ENCODE measurements at regions not wholly inside any gene's neighbourhood (a gene's known extent, or its start where the extent isn't known, plus 50 kb on each side); places are given as distances from the start of the nearest gene placed in this dataset.

GRCh38 chr9:129343424-129344375, 165.6 kb upstream of the IER5L start:
- no peak overlapping the region for H3K27ac Mint-ChIP-seq

GRCh38 chr9:129342591-129343423, 164.7 kb upstream of the IER5L start:
- no peak for DNase-seq
- CTCF ChIA-PET = interaction anchor here (1.0 kb wide), 2 partner anchors 23 to 169 kb away, joined by 3 to 4 read pairs; no protein-coding TSS in a partner anchor
- no peak overlapping the region for H3K27ac ChIP-seq (ENCODE audit: low read depth, low read length)
- H3K36me3 ChIP-seq (ENCODE audit: insufficient read depth, low read length) = no peaks in the 10 kb centered on the region
- H3K4me1 Mint-ChIP-seq = peaks cover 4 to 9% (median 5%) of the 10 kb centered on the region in 3 donors
- no peaks in the 10 kb centered on the region for H3K9me3 Mint-ChIP-seq
- POLR2A ChIA-PET = interaction anchor here (0.7 kb wide), 1 partner anchor 132 kb away, joined by 3 read pairs; no protein-coding TSS in a partner anchor
- H3K36me3 Mint-ChIP-seq = no peaks in the 10 kb centered on the region
- no peaks in the 10 kb centered on the region for H3K4me1 ChIP-seq (ENCODE audit: insufficient read depth, low read length)
- no peaks in the 10 kb centered on the region for H3K27me3 Mint-ChIP-seq
- H3K9me3 ChIP-seq (ENCODE audit: low read length) = no peaks in the 10 kb centered on the region
- H3K27ac Mint-ChIP-seq = no peak overlapping the region
- H3K27me3 ChIP-seq (ENCODE audit: insufficient read depth, low read length, poor library complexity, severe bottlenecking) = no peaks in the 10 kb centered on the region
- no peak overlapping the region for H3K4me3 ChIP-seq (ENCODE audit: low read length)
- H3K4me3 Mint-ChIP-seq = no peak overlapping the region

More at GRCh38 chr9:129343424-129344375, 165.6 kb upstream of the IER5L start:
- no peaks in the 10 kb centered on the region for H3K36me3 ChIP-seq (ENCODE audit: insufficient read depth, low read length)
- no peak for DNase-seq
- no peaks in the 10 kb centered on the region for H3K27me3 Mint-ChIP-seq
- no peaks in the 10 kb centered on the region for H3K9me3 Mint-ChIP-seq
- H3K4me3 ChIP-seq (ENCODE audit: low read length) = no peak overlapping the region
- ChIA-PET POLR2A (interaction anchor here (0.7 kb wide), 1 partner anchor 131 kb away, joined by 3 read pairs; no protein-coding TSS in a partner anchor), CTCF (interaction anchor here (1.0 kb wide), 1 partner anchor 170 kb away, joined by 4 read pairs; no protein-coding TSS in a partner anchor)
- H3K4me1 Mint-ChIP-seq = peaks cover 4 to 9% (median 5%) of the 10 kb centered on the region in 3 donors
- H3K9me3 ChIP-seq (ENCODE audit: low read length) = no peaks in the 10 kb centered on the region
- no peak overlapping the region for H3K4me3 Mint-ChIP-seq
- H3K27me3 ChIP-seq (ENCODE audit: insufficient read depth, low read length, poor library complexity, severe bottlenecking) = no peaks in the 10 kb centered on the region
- no peak overlapping the region for H3K27ac ChIP-seq (ENCODE audit: low read depth, low read length)
- H3K4me1 ChIP-seq (ENCODE audit: insufficient read depth, low read length) = no peaks in the 10 kb centered on the region
- H3K36me3 Mint-ChIP-seq = no peaks in the 10 kb centered on the region

GRCh38 chr9:129341987-129342348, 163.9 kb upstream of the IER5L start:
- Histone ChIP-seq H3K4me3 (ENCODE audit: low read length) (no peak overlapping the region), H3K27me3 (ENCODE audit: insufficient read depth, low read length, poor library complexity, severe bottlenecking) (no peaks in the 10 kb centered on the region), H3K27ac (ENCODE audit: low read depth, low read length) (no peak overlapping the region), H3K9me3 (ENCODE audit: low read length) (no peaks in the 10 kb centered on the region), H3K4me1 (ENCODE audit: insufficient read depth, low read length) (no peaks in the 10 kb centered on the region), H3K36me3 (ENCODE audit: insufficient read depth, low read length) (no peaks in the 10 kb centered on the region)
- Mint-ChIP-seq H3K36me3 (no peaks in the 10 kb centered on the region), H3K27me3 (no peaks in the 10 kb centered on the region), H3K27ac (no peak overlapping the region), H3K4me1 (peaks cover 4 to 9% (median 5%) of the 10 kb centered on the region in 3 donors), H3K4me3 (no peak overlapping the region), H3K9me3 (no peaks in the 10 kb centered on the region)
- DNase-seq = no peak
- ChIA-PET CTCF (interaction anchor here (1.0 kb wide), 1 partner anchor 22 kb away, joined by 3 read pairs; no protein-coding TSS in a partner anchor), POLR2A (no interaction called here)

GRCh38 chr9:129341171-129341986, 163.3 kb upstream of the IER5L start:
- H3K27me3 Mint-ChIP-seq = peaks cover 2 to 3% of the 10 kb centered on the region in 2 donors
- H3K4me1 Mint-ChIP-seq = peaks cover 3 to 9% (median 5%) of the 10 kb centered on the region in 3 donors
- no peak overlapping the region for H3K4me3 Mint-ChIP-seq
- no peak overlapping the region for H3K27ac Mint-ChIP-seq
- no peaks in the 10 kb centered on the region for H3K9me3 Mint-ChIP-seq
- Histone ChIP-seq H3K27ac (ENCODE audit: low read depth, low read length) (no peak overlapping the region), H3K27me3 (ENCODE audit: insufficient read depth, low read length, poor library complexity, severe bottlenecking) (no peaks in the 10 kb centered on the region), H3K36me3 (ENCODE audit: insufficient read depth, low read length) (no peaks in the 10 kb centered on the region), H3K4me3 (ENCODE audit: low read length) (no peak overlapping the region), H3K4me1 (ENCODE audit: insufficient read depth, low read length) (peaks cover 4% of the 10 kb centered on the region), H3K9me3 (ENCODE audit: low read length) (no peaks in the 10 kb centered on the region)
- no peak for DNase-seq
- H3K36me3 Mint-ChIP-seq = no peaks in the 10 kb centered on the region
- POLR2A ChIA-PET = no interaction called here
- CTCF ChIA-PET = no interaction called here

- H3K9me3 Mint-ChIP-seq = no peaks in the 10 kb centered on the region
- H3K27me3 Mint-ChIP-seq = peaks cover 2 to 3% of the 10 kb centered on the region in 2 donors
- H3K27ac Mint-ChIP-seq = no peak overlapping the region
- Histone ChIP-seq H3K36me3 (ENCODE audit: insufficient read depth, low read length) (no peaks in the 10 kb centered on the region), H3K27me3 (ENCODE audit: insufficient read depth, low read length, poor library complexity, severe bottlenecking) (no peaks in the 10 kb centered on the region), H3K9me3 (ENCODE audit: low read length) (no peaks in the 10 kb centered on the region), H3K4me1 (ENCODE audit: insufficient read depth, low read length) (peaks cover 11% of the 10 kb centered on the region), H3K27ac (ENCODE audit: low read depth, low read length) (no peak overlapping the region), H3K4me3 (ENCODE audit: low read length) (no peak overlapping the region)
- H3K36me3 Mint-ChIP-seq = no peaks in the 10 kb centered on the region
- no peak overlapping the region for H3K4me3 Mint-ChIP-seq
- DNase-seq = no peak
- peaks cover 5 to 12% (median 6%) of the 10 kb centered on the region in 3 donors for H3K4me1 Mint-ChIP-seq
- POLR2A ChIA-PET = no interaction called here
- CTCF ChIA-PET = no interaction called here
These were observed 162.5 kb upstream of the IER5L start for GRCh38 chr9:129340427-129341170.

- Histone ChIP-seq H3K4me1 (ENCODE audit: insufficient read depth, low read length) (peaks cover 16% of the 10 kb centered on the region), H3K27me3 (ENCODE audit: insufficient read depth, low read length, poor library complexity, severe bottlenecking) (no peaks in the 10 kb centered on the region), H3K9me3 (ENCODE audit: low read length) (no peaks in the 10 kb centered on the region), H3K4me3 (ENCODE audit: low read length) (no peak overlapping the region), H3K27ac (ENCODE audit: low read depth, low read length) (no peak overlapping the region), H3K36me3 (ENCODE audit: insufficient read depth, low read length) (no peaks in the 10 kb centered on the region)
- H3K9me3 Mint-ChIP-seq = no peaks in the 10 kb centered on the region
- peaks cover 5 to 12% (median 6%) of the 10 kb centered on the region in 3 donors for H3K4me1 Mint-ChIP-seq
- peaks cover 2 to 3% of the 10 kb centered on the region in 2 donors for H3K27me3 Mint-ChIP-seq
- DNase-seq = no peak
- no peak overlapping the region for H3K27ac Mint-ChIP-seq
- H3K36me3 Mint-ChIP-seq = no peaks in the 10 kb centered on the region
- ChIA-PET CTCF (interaction anchor here (0.9 kb wide), 1 partner anchor 166 kb away, joined by 3 read pairs; no protein-coding TSS in a partner anchor), POLR2A (no interaction called here)
- H3K4me3 Mint-ChIP-seq = no peak overlapping the region
These were observed 161.6 kb upstream of the IER5L start for GRCh38 chr9:129339539-129340157.
